ENCODE measurements at regions not wholly inside any gene's neighbourhood (a gene's known extent, or its start where the extent isn't known, plus 50 kb on each side); places are given as distances from the start of the nearest gene placed in this dataset.

GRCh38 chr7:11232462-11232861, 258.8 kb downstream of the PHF14 start:
- TF ChIP-seq, protein P1, sequence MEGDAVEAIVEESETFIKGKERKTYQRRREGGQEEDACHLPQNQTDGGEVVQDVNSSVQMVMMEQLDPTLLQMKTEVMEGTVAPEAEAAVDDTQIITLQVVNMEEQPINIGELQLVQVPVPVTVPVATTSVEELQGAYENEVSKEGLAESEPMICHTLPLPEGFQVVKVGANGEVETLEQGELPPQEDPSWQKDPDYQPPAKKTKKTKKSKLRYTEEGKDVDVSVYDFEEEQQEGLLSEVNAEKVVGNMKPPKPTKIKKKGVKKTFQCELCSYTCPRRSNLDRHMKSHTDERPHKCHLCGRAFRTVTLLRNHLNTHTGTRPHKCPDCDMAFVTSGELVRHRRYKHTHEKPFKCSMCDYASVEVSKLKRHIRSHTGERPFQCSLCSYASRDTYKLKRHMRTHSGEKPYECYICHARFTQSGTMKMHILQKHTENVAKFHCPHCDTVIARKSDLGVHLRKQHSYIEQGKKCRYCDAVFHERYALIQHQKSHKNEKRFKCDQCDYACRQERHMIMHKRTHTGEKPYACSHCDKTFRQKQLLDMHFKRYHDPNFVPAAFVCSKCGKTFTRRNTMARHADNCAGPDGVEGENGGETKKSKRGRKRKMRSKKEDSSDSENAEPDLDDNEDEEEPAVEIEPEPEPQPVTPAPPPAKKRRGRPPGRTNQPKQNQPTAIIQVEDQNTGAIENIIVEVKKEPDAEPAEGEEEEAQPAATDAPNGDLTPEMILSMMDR (IDR thresholded peaks at IDR 0.05; ENCODE audit: low read depth, low read length, poor library complexity, severe bottlenecking), result no peak
- TF ChIP-seq EZH2phosphoT487 (IDR thresholded peaks at IDR 0.05; ENCODE audit: borderline replicate concordance, low read length), result no peak

All from DOHH2 (cell line).